Vagina (tissue), 2 donors: ENCODE measurements at regions not wholly inside any gene's neighbourhood (a gene's known extent, or its start where the extent isn't known, plus 50 kb on each side); places are given as distances from the start of the nearest gene placed in this dataset.

Experiments
- CTCF ChIP-seq, 3 experiments: fragments of 450-650 bp in 2 of 3; fragments of 200-600 bp in 1 of 3; sonication (generic) in 1 of 3; IDR thresholded peaks; one replicate each; pipeline ENCODE4 v1.5.1; 2017 to 2019; ENCODE audit warnings: antibody characterized with exemption in 3 of 3, mild to moderate bottlenecking in 2 of 3, moderate library complexity in 2 of 3
- POLR2A ChIP-seq, 2 donors: fragments of 450-650 bp; IDR thresholded peaks; one replicate each; pipeline ENCODE4 v1.6.1; 2017; ENCODE audit warnings: antibody characterized with exemption in 2 of 2, mild to moderate bottlenecking in 2 of 2, moderate library complexity in 2 of 2

GRCh38 chr20:60516442-60516841, 558.2 kb downstream of the CDH26 start:
- TF ChIP-seq CTCF (IDR thresholded peaks at IDR 0.05), result no peak
- no peak for TF ChIP-seq POLR2A (IDR thresholded peaks at IDR 0.05)
